ENCODE measurements at regions not wholly inside any gene's neighbourhood (a gene's known extent, or its start where the extent isn't known, plus 50 kb on each side); places are given as distances from the start of the nearest gene placed in this dataset.

- no peak for TF ChIP-seq EZH2 (IDR thresholded peaks at IDR 0.05; ENCODE audit: insufficient read depth, poor library complexity, severe bottlenecking)
- no peak for TF ChIP-seq EZH2phosphoT487 (IDR thresholded peaks at IDR 0.05; ENCODE audit: insufficient read depth, low read depth)
These were observed 696.2 kb downstream of the TSN start for GRCh38 chr2:122451697-122452096.
